Jurkat, Clone E6-1 (cell line): ENCODE measurements at regions not wholly inside any gene's neighbourhood (a gene's known extent, or its start where the extent isn't known, plus 50 kb on each side); places are given as distances from the start of the nearest gene placed in this dataset.
A peak's percentile ranks its signal among the peaks of the same experiment; 100 is the strongest.
"Not testable (repeated sequence)": the region's sequence is repeated elsewhere in the genome, so short reads cannot be mapped to it uniquely, and the experiment has no call there.

ENCODE experiments used
- DNase-seq: peaks from one replicate; pipeline ENCODE4 v3.0.0-alpha.2; 2011; ENCODE audit warnings: low read depth, low spot score
- H3K4me3 ChIP-seq: 2 replicates; pipeline ENCODE4 v1.5.1; 2011; ENCODE audit warnings: mild to moderate bottlenecking, low read length, control low read depth, moderate library complexity

- no peak overlapping the region for H3K4me3 ChIP-seq
- no peak for DNase-seq
Observed at GRCh38 chr21:15472108-15473040, 257.4 kb upstream of the USP25 start.

- DNase-seq, H3K4me3 ChIP-seq: not testable (repeated sequence)
Observed at GRCh38 chr21:15477773-15478172, 252.0 kb upstream of the USP25 start.

- no peak for DNase-seq
- H3K4me3 ChIP-seq, result no peak overlapping the region
Observed at GRCh38 chr21:15480160-15480559, 249.6 kb upstream of the USP25 start.

- DNase-seq, result peak; percentile 49
- H3K4me3 ChIP-seq, result no peak overlapping the region
Observed at GRCh38 chr21:15483138-15483780, 246.5 kb upstream of the USP25 start.

GRCh38 chr21:15486460-15487195 is 243.2 kb upstream of the USP25 start:
- H3K4me3 ChIP-seq, result no peak overlapping the region
- DNase-seq, result no peak

- H3K4me3 ChIP-seq, result no peak overlapping the region
- no peak for DNase-seq
Observed at GRCh38 chr21:15487196-15487550, 242.6 kb upstream of the USP25 start.

GRCh38 chr21:15491100-15491499 is 238.7 kb upstream of the USP25 start:
- no peak overlapping the region for H3K4me3 ChIP-seq
- DNase-seq, result no peak

GRCh38 chr21:15493646-15494045 is 236.1 kb upstream of the USP25 start:
- no peak for DNase-seq
- H3K4me3 ChIP-seq, result no peak overlapping the region

GRCh38 chr21:15494481-15494880 is 235.3 kb upstream of the USP25 start:
- H3K4me3 ChIP-seq, result no peak overlapping the region
- no peak for DNase-seq

- DNase-seq, result no peak
- no peak overlapping the region for H3K4me3 ChIP-seq
Observed at GRCh38 chr21:15495965-15496364, 233.8 kb upstream of the USP25 start.

- no peak for DNase-seq
- H3K4me3 ChIP-seq, result no peak overlapping the region
Observed at GRCh38 chr21:15496911-15497310, 232.9 kb upstream of the USP25 start.

- no peak overlapping the region for H3K4me3 ChIP-seq
- no peak for DNase-seq
Observed at GRCh38 chr21:15498455-15498854, 231.3 kb upstream of the USP25 start.

GRCh38 chr21:15506086-15506485 is 223.7 kb upstream of the USP25 start:
- H3K4me3 ChIP-seq, result no peak overlapping the region
- DNase-seq, result no peak

- H3K4me3 ChIP-seq, result no peak overlapping the region
- DNase-seq, result no peak
Observed at GRCh38 chr21:15508554-15508953, 221.2 kb upstream of the USP25 start.

- peak overlapping the region; percentile 15 for H3K4me3 ChIP-seq
- DNase-seq, result peak; percentile 96
Observed at GRCh38 chr21:15514073-15514946, 215.5 kb upstream of the USP25 start.

- H3K4me3 ChIP-seq, result no peak overlapping the region
- no peak for DNase-seq
Observed at GRCh38 chr21:15515908-15516307, 213.9 kb upstream of the USP25 start.

GRCh38 chr21:15517394-15517793 is 212.4 kb upstream of the USP25 start:
- no peak for DNase-seq
- no peak overlapping the region for H3K4me3 ChIP-seq

GRCh38 chr21:15520811-15521643 is 208.8 kb upstream of the USP25 start:
- H3K4me3 ChIP-seq, result no peak overlapping the region
- peak; percentile 36 for DNase-seq
